Mesendoderm (in vitro differentiated cells): ENCODE measurements at regions not wholly inside any gene's neighbourhood (a gene's known extent, or its start where the extent isn't known, plus 50 kb on each side); places are given as distances from the start of the nearest gene placed in this dataset.
A peak's percentile ranks its signal among the peaks of the same experiment; 100 is the strongest.
"Not testable (repeated sequence)": the region's sequence is repeated elsewhere in the genome, so short reads cannot be mapped to it uniquely, and the experiment has no call there.

Experiments used
- DNase-seq: peaks from one replicate; pipeline ENCODE4 v3.0.0; 2013
- H2AK5ac ChIP-seq: 2 replicates; pipeline ENCODE4 v1.6.1; 2013; ENCODE audit warnings: low read length, inconsistent platforms
- H2BK120ac ChIP-seq: 2 replicates; pipeline ENCODE4 v1.6.1; 2013; ENCODE audit warnings: low read depth, mild to moderate bottlenecking, low read length, moderate library complexity, mixed read lengths
- H2BK15ac ChIP-seq: replicated peaks from 2 replicates; pipeline ENCODE4 v1.6.1; 2013; ENCODE audit warnings: low read depth, mild to moderate bottlenecking, moderate library complexity
- H2BK5ac ChIP-seq: 2 replicates; pipeline ENCODE4 v1.6.1; 2013; ENCODE audit warnings: low read length, inconsistent platforms
- H3K18ac ChIP-seq: 2 replicates; pipeline ENCODE4 v1.6.1; 2013; ENCODE audit warnings: mild to moderate bottlenecking, low read length, mixed read lengths
- H3K23ac ChIP-seq: one replicate; pipeline ENCODE4 v1.6.1; 2013; ENCODE audit warnings: low read length
- H3K27ac ChIP-seq: 2 replicates; pipeline ENCODE4 v1.5.1; 2013; ENCODE audit warnings: low read depth, mild to moderate bottlenecking, inconsistent platforms, low read length, moderate library complexity
- H3K27me3 ChIP-seq: 2 replicates; pipeline ENCODE4 v1.6.1; 2013; ENCODE audit warnings: low read length, control low read depth, mild to moderate bottlenecking, inconsistent platforms; ENCODE audit not compliant: insufficient read depth, poor library complexity
- H3K36me3 ChIP-seq: 2 replicates; pipeline ENCODE4 v1.6.1; 2013; ENCODE audit warnings: low read length, inconsistent platforms; ENCODE audit not compliant: control insufficient read depth, insufficient read depth
- H3K4ac ChIP-seq: one replicate; pipeline ENCODE4 v1.6.1; 2013; ENCODE audit warnings: low read depth, mild to moderate bottlenecking, low read length, moderate library complexity
- H3K4me1 ChIP-seq: 2 replicates; pipeline ENCODE4 v1.6.1; 2013; ENCODE audit warnings: low read depth, low read length, inconsistent platforms; ENCODE audit not compliant: control insufficient read depth
- H3K4me2 ChIP-seq: 2 replicates; pipeline ENCODE4 v1.6.1; 2013; ENCODE audit warnings: low read length
- H3K4me3 ChIP-seq: 2 replicates; pipeline ENCODE4 v1.5.1; 2013; ENCODE audit warnings: mild to moderate bottlenecking, low read length
- H3K56ac ChIP-seq: one replicate; pipeline ENCODE4 v1.6.1; 2013; ENCODE audit warnings: low read length
- H3K79me1 ChIP-seq: 2 replicates; pipeline ENCODE4 v1.6.1; 2013; ENCODE audit warnings: low read length, inconsistent platforms
- H3K79me2 ChIP-seq: 2 replicates; pipeline ENCODE4 v1.6.1; 2013; ENCODE audit warnings: mild to moderate bottlenecking, low read length; ENCODE audit not compliant: control insufficient read depth, insufficient read depth
- H3K9ac ChIP-seq: 2 replicates; pipeline ENCODE4 v1.6.1; 2013; ENCODE audit warnings: low read length, inconsistent platforms
- H4K5ac ChIP-seq: one replicate; pipeline ENCODE4 v1.6.1; 2013; ENCODE audit warnings: low read length
- H4K8ac ChIP-seq: one replicate; pipeline ENCODE4 v1.6.1; 2013; ENCODE audit warnings: low read depth, mild to moderate bottlenecking, control low read depth, low read length, moderate library complexity
- WGBS: extraction: QIAGEN DNeasy Blood & Tissue Kit; methylation state at CpG from one replicate; pipeline ENCODE4 v1.1.7; 2013; ENCODE audit warnings: low lambda C conversion rate, missing lambda C conversion rate; ENCODE audit not compliant: insufficient coverage; ENCODE audit errors: extremely low coverage; 5-methylcytosine and 5-hydroxymethylcytosine counted together

DNA sequence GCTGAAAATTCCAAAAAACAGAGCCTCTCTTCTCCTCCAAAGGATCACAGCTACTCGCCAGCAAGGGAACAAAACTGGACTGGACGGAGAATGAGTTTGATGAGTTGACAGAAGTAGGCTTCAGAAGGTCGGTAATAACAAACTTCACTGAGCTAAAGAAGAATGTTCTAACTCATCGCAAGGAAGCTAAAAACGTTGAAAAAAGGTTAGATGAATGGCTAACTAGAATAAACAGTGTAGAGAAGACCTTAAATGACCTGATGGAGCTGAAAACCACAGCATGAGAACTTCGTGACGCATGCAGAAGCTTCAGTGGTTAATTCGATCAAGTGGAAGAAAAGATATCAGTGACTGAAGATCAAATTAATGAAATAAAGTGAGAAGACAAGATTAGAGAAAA is 70.4 kb upstream of the RELN start:
- not testable (repeated sequence) for H3K4me2 ChIP-seq, H4K8ac ChIP-seq, H4K5ac ChIP-seq, H3K9ac ChIP-seq, H2BK120ac ChIP-seq, H3K79me1 ChIP-seq, H3K36me3 ChIP-seq, H3K4me3 ChIP-seq, H3K27ac ChIP-seq, H3K4me1 ChIP-seq, H2BK15ac ChIP-seq, H3K27me3 ChIP-seq, H3K79me2 ChIP-seq, H3K56ac ChIP-seq, H2AK5ac ChIP-seq, H3K4ac ChIP-seq, H3K23ac ChIP-seq, DNase-seq, H3K18ac ChIP-seq, H2BK5ac ChIP-seq
- WGBS, result no CpG with 5 or more reads among the region's 8 CpGs

- Histone ChIP-seq H3K27ac (no peak overlapping the region), H3K4me2 (no peak overlapping the region), H3K4me1 (no peaks in the 10 kb centered on the region), H3K4ac (no peak overlapping the region), H3K4me3 (no peak overlapping the region), H3K56ac (no peak overlapping the region), H3K9ac (no peak overlapping the region), H4K8ac (no peak overlapping the region), H2BK120ac (no peak overlapping the region), H4K5ac (no peak overlapping the region), H3K23ac (no peak overlapping the region), H3K27me3 (no peaks in the 10 kb centered on the region), H3K79me2 (no peaks in the 10 kb centered on the region), H2AK5ac (no peak overlapping the region), H3K36me3 (no peaks in the 10 kb centered on the region), H3K79me1 (no peaks in the 10 kb centered on the region), H3K18ac (no peak overlapping the region), H2BK15ac (no peak overlapping the region), H2BK5ac (no peak overlapping the region)
- DNase-seq, result peak; percentile 1
- no CpG with 5 or more reads among the region's 5 CpGs for WGBS
These were observed 69.6 kb upstream of the RELN start for GRCh38 chr7:104059103-104059502.

DNA sequence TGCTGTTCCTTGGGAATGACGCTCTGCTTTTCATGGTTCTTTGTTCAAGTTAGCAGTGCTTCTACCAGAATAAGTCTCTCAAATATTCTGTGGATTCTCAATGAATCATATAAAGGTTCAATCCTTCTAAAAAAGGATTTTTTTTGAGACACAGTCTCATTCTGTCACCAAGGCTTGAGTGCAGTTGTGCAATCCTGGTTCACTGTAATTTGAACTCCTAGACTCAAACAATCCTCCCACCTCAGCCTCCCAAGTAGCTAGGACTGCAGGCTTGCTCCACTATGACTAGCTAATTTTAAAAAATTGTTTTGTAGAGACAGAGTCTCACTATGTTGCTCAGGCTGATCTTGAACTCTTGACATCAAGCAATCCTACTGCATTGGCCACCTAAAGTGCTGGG is 64.9 kb upstream of the RELN start:
- Histone ChIP-seq H3K23ac (no peak overlapping the region), H2BK5ac (no peak overlapping the region), H2AK5ac (no peak overlapping the region), H3K79me1 (no peaks in the 10 kb centered on the region), H3K4me1 (no peaks in the 10 kb centered on the region), H3K4ac (no peak overlapping the region), H3K4me3 (no peak overlapping the region), H4K5ac (no peak overlapping the region), H3K79me2 (no peaks in the 10 kb centered on the region), H3K9ac (no peak overlapping the region), H2BK15ac (no peak overlapping the region), H3K4me2 (no peak overlapping the region), H2BK120ac (no peak overlapping the region), H3K27me3 (no peaks in the 10 kb centered on the region), H3K27ac (no peak overlapping the region), H4K8ac (no peak overlapping the region), H3K36me3 (no peaks in the 10 kb centered on the region), H3K18ac (no peak overlapping the region), H3K56ac (no peak overlapping the region)
- no CpG with 5 or more reads among the region's 1 CpG for WGBS
- DNase-seq, result no peak

- H2BK15ac ChIP-seq, result no peak overlapping the region
- H3K4me3 ChIP-seq, result no peak overlapping the region
- no peak overlapping the region for H3K4me2 ChIP-seq
- H2BK5ac ChIP-seq, result no peak overlapping the region
- H3K4ac ChIP-seq, result no peak overlapping the region
- no peaks in the 10 kb centered on the region for H3K79me1 ChIP-seq
- H3K27ac ChIP-seq, result no peak overlapping the region
- H2BK120ac ChIP-seq, result no peak overlapping the region
- no peak overlapping the region for H3K9ac ChIP-seq
- H3K27me3 ChIP-seq, result no peaks in the 10 kb centered on the region
- H2AK5ac ChIP-seq, result no peak overlapping the region
- no peak overlapping the region for H4K8ac ChIP-seq
- H4K5ac ChIP-seq, result no peak overlapping the region
- H3K23ac ChIP-seq, result no peak overlapping the region
- H3K18ac ChIP-seq, result no peak overlapping the region
- no peak for DNase-seq
- no peaks in the 10 kb centered on the region for H3K36me3 ChIP-seq
- no peaks in the 10 kb centered on the region for H3K4me1 ChIP-seq
- no peak overlapping the region for H3K56ac ChIP-seq
- WGBS, result no CpG with 5 or more reads among the region's 3 CpGs
- no peaks in the 10 kb centered on the region for H3K79me2 ChIP-seq
These were observed 63.5 kb upstream of the RELN start for GRCh38 chr7:104052979-104053378.

- no peaks in the 10 kb centered on the region for H3K4me1 ChIP-seq
- H2BK120ac ChIP-seq, result no peak overlapping the region
- H3K4me3 ChIP-seq, result no peak overlapping the region
- no peak overlapping the region for H3K23ac ChIP-seq
- no peak overlapping the region for H3K4ac ChIP-seq
- no peak overlapping the region for H3K56ac ChIP-seq
- H3K4me2 ChIP-seq, result no peak overlapping the region
- H4K5ac ChIP-seq, result no peak overlapping the region
- no CpG with 5 or more reads among the region's 2 CpGs for WGBS
- H3K36me3 ChIP-seq, result no peaks in the 10 kb centered on the region
- no peaks in the 10 kb centered on the region for H3K79me2 ChIP-seq
- H3K18ac ChIP-seq, result no peak overlapping the region
- no peak overlapping the region for H3K9ac ChIP-seq
- H4K8ac ChIP-seq, result no peak overlapping the region
- H2BK15ac ChIP-seq, result no peak overlapping the region
- H2AK5ac ChIP-seq, result no peak overlapping the region
- H3K27ac ChIP-seq, result no peak overlapping the region
- no peaks in the 10 kb centered on the region for H3K27me3 ChIP-seq
- no peaks in the 10 kb centered on the region for H3K79me1 ChIP-seq
- no peak for DNase-seq
- no peak overlapping the region for H2BK5ac ChIP-seq
These were observed 58.6 kb upstream of the RELN start for GRCh38 chr7:104048055-104048454.

DNA sequence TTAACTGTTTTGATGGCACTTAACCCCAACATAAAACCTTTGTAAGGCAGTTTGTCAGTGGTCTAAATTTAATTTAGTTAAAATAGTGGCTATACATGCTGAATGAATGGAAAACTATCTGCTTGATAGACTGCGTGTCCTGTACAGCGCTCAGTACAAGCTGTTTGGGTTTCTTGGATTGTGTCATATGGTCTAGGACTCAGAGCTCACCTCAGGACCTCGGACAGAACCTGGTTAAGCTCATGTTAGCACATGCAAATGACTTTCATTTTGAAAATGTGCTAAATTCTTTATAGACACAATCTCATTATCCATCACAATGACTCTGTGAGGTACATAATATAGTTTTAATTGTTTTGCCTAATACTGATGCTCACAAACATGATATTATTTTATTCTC is 55.7 kb upstream of the RELN start:
- H4K8ac ChIP-seq, result no peak overlapping the region
- H4K5ac ChIP-seq, result no peak overlapping the region
- H2BK120ac ChIP-seq, result no peak overlapping the region
- no peak overlapping the region for H2BK15ac ChIP-seq
- no peak overlapping the region for H2BK5ac ChIP-seq
- no peaks in the 10 kb centered on the region for H3K36me3 ChIP-seq
- no peak overlapping the region for H2AK5ac ChIP-seq
- no peak overlapping the region for H3K4me2 ChIP-seq
- H3K9ac ChIP-seq, result no peak overlapping the region
- no peak overlapping the region for H3K56ac ChIP-seq
- peak; percentile 6 for DNase-seq
- no peaks in the 10 kb centered on the region for H3K27me3 ChIP-seq
- H3K79me2 ChIP-seq, result no peaks in the 10 kb centered on the region
- no peak overlapping the region for H3K4me3 ChIP-seq
- H3K4ac ChIP-seq, result no peak overlapping the region
- no peaks in the 10 kb centered on the region for H3K4me1 ChIP-seq
- H3K79me1 ChIP-seq, result no peaks in the 10 kb centered on the region
- H3K18ac ChIP-seq, result no peak overlapping the region
- no CpG with 5 or more reads among the region's 3 CpGs for WGBS
- no peak overlapping the region for H3K27ac ChIP-seq
- H3K23ac ChIP-seq, result no peak overlapping the region
